HG02763 (cell line): ENCODE measurements at regions not wholly inside any gene's neighbourhood (a gene's known extent, or its start where the extent isn't known, plus 50 kb on each side); places are given as distances from the start of the nearest gene placed in this dataset.
"Not testable (repeated sequence)": the region's sequence is repeated elsewhere in the genome, so short reads cannot be mapped to it uniquely, and the experiment has no call there.

Experiments used
- ATAC-seq: cut with Tn5 transposase; IDR thresholded peaks from one replicate; pipeline ENCODE4 v1.9.1; 2021; ENCODE audit warnings: mild to moderate bottlenecking, moderate library complexity; ENCODE audit not compliant: unreplicated experiment

GRCh38 chr12:105479710-105480109, 149.2 kb downstream of the C12orf75 start:
- no peak for ATAC-seq

- no peak for ATAC-seq
Observed at GRCh38 chr12:105480162-105480561, 149.7 kb downstream of the C12orf75 start.

- no peak for ATAC-seq
Observed at GRCh38 chr12:105481392-105482300, 151.2 kb downstream of the C12orf75 start.

GRCh38 chr12:105482951-105483350, 152.5 kb downstream of the C12orf75 start:
- no peak for ATAC-seq

- no peak for ATAC-seq
Observed at GRCh38 chr12:105483691-105484090, 153.2 kb downstream of the C12orf75 start.

GRCh38 chr12:105485321-105485910, 154.9 kb downstream of the C12orf75 start:
- ATAC-seq, result no peak

- ATAC-seq, result no peak
Observed at GRCh38 chr12:105485921-105486320, 155.4 kb downstream of the C12orf75 start.

GRCh38 chr12:105487963-105488362, 157.5 kb downstream of the C12orf75 start:
- ATAC-seq, result no peak

- ATAC-seq, result no peak
Observed at GRCh38 chr12:105492591-105493545, 162.4 kb downstream of the C12orf75 start.

- ATAC-seq, result no peak
Observed at GRCh38 chr12:105499205-105499604, 168.7 kb downstream of the C12orf75 start.

GRCh38 chr12:105500676-105501075, 170.2 kb downstream of the C12orf75 start:
- ATAC-seq, result not testable (repeated sequence)

GRCh38 chr12:105502426-105502930, 172.0 kb downstream of the C12orf75 start:
- no peak for ATAC-seq

- no peak for ATAC-seq
Observed at GRCh38 chr12:105503619-105504018, 173.1 kb downstream of the C12orf75 start.

GRCh38 chr12:105504286-105504685, 173.8 kb downstream of the C12orf75 start:
- ATAC-seq, result no peak

GRCh38 chr12:105506678-105507310, 176.3 kb downstream of the C12orf75 start:
- ATAC-seq, result no peak

GRCh38 chr12:105507311-105508038, 177.0 kb downstream of the C12orf75 start:
- ATAC-seq, result no peak

- ATAC-seq, result no peak
Observed at GRCh38 chr12:105508096-105508495, 177.6 kb downstream of the C12orf75 start.

GRCh38 chr12:105510526-105510925, 180.0 kb downstream of the C12orf75 start:
- no peak for ATAC-seq

GRCh38 chr12:105512861-105513260, 182.4 kb downstream of the C12orf75 start:
- not testable (repeated sequence) for ATAC-seq
